Immature natural killer cell (primary cell): ENCODE measurements at regions not wholly inside any gene's neighbourhood (a gene's known extent, or its start where the extent isn't known, plus 50 kb on each side); places are given as distances from the start of the nearest gene placed in this dataset.

Experiments used
- DNase-seq, 3 donors: peaks; one replicate each; pipeline ENCODE4 v3.0.0; 2022; ENCODE audit warnings: mixed read lengths in 1 of 3
- H3K27ac Mint-ChIP-seq, 6 donors: one replicate each; pipeline ENCODE4 v1.8.0; 2020; ENCODE audit warnings: mixed read lengths in 6 of 6, mild to moderate bottlenecking in 5 of 6, inconsistent platforms in 4 of 6, moderate library complexity in 3 of 6
- H3K27me3 Mint-ChIP-seq, 3 donors: one replicate each; pipeline ENCODE4 v1.8.0; 2020 to 2021; ENCODE audit warnings: low read depth in 3 of 3, mild to moderate bottlenecking in 3 of 3, mixed read lengths in 3 of 3, moderate library complexity in 3 of 3, inconsistent platforms in 1 of 3
- H3K36me3 Mint-ChIP-seq, 3 donors: one replicate each; pipeline ENCODE4 v1.8.0; 2020; ENCODE audit warnings: mixed read lengths in 3 of 3, inconsistent platforms in 2 of 3, mild to moderate bottlenecking in 2 of 3
- H3K4me1 Mint-ChIP-seq, 2 donors: one replicate each; pipeline ENCODE4 v1.8.0; 2020; ENCODE audit warnings: inconsistent platforms in 2 of 2, mild to moderate bottlenecking in 2 of 2, mixed read lengths in 2 of 2, moderate library complexity in 1 of 2
- H3K4me3 Mint-ChIP-seq, 5 donors: one replicate each; pipeline ENCODE4 v1.8.0; 2020; ENCODE audit warnings: mild to moderate bottlenecking in 5 of 5, mixed read lengths in 5 of 5, inconsistent platforms in 3 of 5, moderate library complexity in 3 of 5
- H3K9me3 Mint-ChIP-seq, 6 donors: one replicate each; pipeline ENCODE4 v1.8.0; 2020; ENCODE audit warnings: mild to moderate bottlenecking in 6 of 6, mixed read lengths in 6 of 6, inconsistent platforms in 4 of 6, moderate library complexity in 3 of 6

DNA sequence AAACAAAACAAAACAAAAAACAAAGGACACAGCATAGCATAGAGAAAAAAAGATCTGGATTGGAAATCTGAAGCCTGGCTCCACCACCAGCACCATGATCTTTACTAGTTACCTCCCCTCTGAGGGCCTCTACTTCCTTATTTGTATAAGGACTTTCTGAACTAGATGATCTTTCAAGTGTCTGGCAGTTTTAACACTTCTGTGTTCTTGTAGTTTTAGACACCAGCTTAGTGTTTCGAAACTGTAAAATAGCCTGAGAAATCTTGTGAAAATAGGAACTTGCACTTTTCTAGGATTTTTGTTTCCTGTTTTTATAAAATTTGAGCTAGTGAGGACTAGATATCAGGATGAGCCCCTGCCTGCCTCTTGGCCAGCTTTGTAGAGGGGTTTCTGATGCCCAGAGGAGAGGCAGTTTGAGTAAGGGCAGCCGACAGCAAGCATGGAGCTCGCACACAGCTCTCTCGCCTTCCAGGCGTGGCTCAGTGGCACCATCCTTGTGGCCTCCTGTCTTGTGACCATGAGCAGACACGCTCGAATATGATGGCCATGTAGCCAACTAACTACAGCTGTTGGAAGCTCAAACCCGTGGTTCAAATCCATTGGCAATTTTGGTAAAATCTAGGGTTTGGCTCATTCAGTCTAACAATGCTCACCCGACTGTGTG, 319.0 kb downstream of the KCNRG start:
- no peak for DNase-seq
- Mint-ChIP-seq H3K27me3 (peaks cover 0 to 2% (median 0%) of the 10 kb centered on the region in 3 donors), H3K4me3 (no peak overlapping the region), H3K36me3 (peaks cover 0 to 8% (median 0%) of the 10 kb centered on the region in 3 donors), H3K9me3 (no peaks in the 10 kb centered on the region), H3K4me1 (no peaks in the 10 kb centered on the region), H3K27ac (no peak overlapping the region)

- DNase-seq = no peak
- H3K9me3 Mint-ChIP-seq = no peaks in the 10 kb centered on the region
- no peak overlapping the region for H3K27ac Mint-ChIP-seq
- H3K4me3 Mint-ChIP-seq = no peak overlapping the region
- H3K27me3 Mint-ChIP-seq = peaks cover 0 to 2% (median 0%) of the 10 kb centered on the region in 3 donors
- H3K36me3 Mint-ChIP-seq = peaks cover 0 to 8% (median 0%) of the 10 kb centered on the region in 3 donors
- H3K4me1 Mint-ChIP-seq = no peaks in the 10 kb centered on the region
These were observed 319.7 kb downstream of the KCNRG start for GRCh38 chr13:50334944-50335343.

GRCh38 chr13:50339271-50339670, 324.0 kb downstream of the KCNRG start:
- no peak for DNase-seq
- Mint-ChIP-seq H3K9me3 (peaks cover 0 to 6% (median 2%) of the 10 kb centered on the region in 6 donors), H3K36me3 (peaks cover 7 to 23% (median 11%) of the 10 kb centered on the region in 3 donors), H3K27ac (no peak overlapping the region), H3K4me3 (no peak overlapping the region), H3K4me1 (no peaks in the 10 kb centered on the region), H3K27me3 (peaks cover 0 to 2% (median 0%) of the 10 kb centered on the region in 3 donors)

DNA sequence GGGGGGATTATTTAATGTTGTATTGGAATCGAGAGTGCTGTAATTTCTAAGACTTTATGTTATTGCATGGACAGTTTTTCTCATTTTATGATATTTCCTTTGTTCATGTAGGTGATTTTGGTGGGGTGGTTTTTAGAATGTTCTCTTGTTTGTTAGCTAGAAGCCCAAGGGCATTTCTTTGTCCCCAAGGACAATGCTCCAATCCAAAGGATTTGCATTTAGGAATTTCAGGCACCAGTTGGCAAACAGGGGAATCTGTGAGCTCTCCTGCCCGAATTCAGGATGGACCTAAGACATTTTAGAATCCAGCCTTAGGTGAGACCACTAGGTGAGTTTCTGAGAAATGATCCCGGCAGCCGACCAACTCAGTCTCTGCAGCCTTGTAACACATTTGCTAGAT, 324.9 kb downstream of the KCNRG start:
- peaks cover 7 to 23% (median 11%) of the 10 kb centered on the region in 3 donors for H3K36me3 Mint-ChIP-seq
- H3K4me3 Mint-ChIP-seq = no peak overlapping the region
- no peak for DNase-seq
- peaks cover 6 to 7% of the 10 kb centered on the region in 2 donors for H3K4me1 Mint-ChIP-seq
- H3K9me3 Mint-ChIP-seq = peaks cover 0 to 6% (median 2%) of the 10 kb centered on the region in 6 donors
- peaks cover 0 to 2% (median 0%) of the 10 kb centered on the region in 3 donors for H3K27me3 Mint-ChIP-seq
- no peak overlapping the region for H3K27ac Mint-ChIP-seq

GRCh38 chr13:50340551-50341287, 325.5 kb downstream of the KCNRG start:
- H3K27me3 Mint-ChIP-seq = peaks cover 0 to 2% (median 0%) of the 10 kb centered on the region in 3 donors
- peaks cover 7 to 23% (median 11%) of the 10 kb centered on the region in 3 donors for H3K36me3 Mint-ChIP-seq
- DNase-seq = no peak
- no peak overlapping the region for H3K4me3 Mint-ChIP-seq
- peaks cover 0 to 6% (median 2%) of the 10 kb centered on the region in 6 donors for H3K9me3 Mint-ChIP-seq
- H3K4me1 Mint-ChIP-seq = peaks cover 6 to 7% of the 10 kb centered on the region in 2 donors
- no peak overlapping the region for H3K27ac Mint-ChIP-seq

DNA sequence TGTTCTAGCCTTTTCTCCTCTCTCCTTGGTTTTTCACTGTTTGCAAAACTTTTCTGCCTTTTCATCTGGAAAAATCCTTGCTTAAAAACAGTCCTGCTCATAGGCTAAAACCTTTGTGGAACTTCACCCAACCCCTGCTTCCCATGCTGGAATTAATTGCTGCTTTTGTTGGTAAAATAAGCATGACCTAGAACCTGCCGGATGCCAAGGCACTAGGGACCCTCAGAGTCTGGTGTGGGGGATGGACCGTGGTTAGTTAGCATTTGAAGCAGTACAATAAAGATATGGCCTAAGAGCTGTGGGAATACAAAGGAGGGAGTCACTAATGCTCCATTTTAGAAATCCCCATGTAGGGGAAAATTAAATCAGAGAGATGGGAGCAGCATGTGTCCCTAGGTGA, 326.3 kb downstream of the KCNRG start:
- H3K4me3 Mint-ChIP-seq = no peak overlapping the region
- H3K36me3 Mint-ChIP-seq = peaks cover 7 to 23% (median 11%) of the 10 kb centered on the region in 3 donors
- peaks cover 0 to 2% (median 0%) of the 10 kb centered on the region in 3 donors for H3K27me3 Mint-ChIP-seq
- no peak overlapping the region for H3K27ac Mint-ChIP-seq
- H3K4me1 Mint-ChIP-seq = peaks cover 6 to 7% of the 10 kb centered on the region in 2 donors
- peaks cover 0 to 6% (median 2%) of the 10 kb centered on the region in 6 donors for H3K9me3 Mint-ChIP-seq
- DNase-seq = no peak

GRCh38 chr13:50344717-50345116, 329.5 kb downstream of the KCNRG start:
- H3K27ac Mint-ChIP-seq = no peak overlapping the region
- no peak for DNase-seq
- peak overlapping the region in 1 of 5 donors; percentile 12 for H3K4me3 Mint-ChIP-seq

GRCh38 chr13:50345804-50346203, 330.6 kb downstream of the KCNRG start:
- Mint-ChIP-seq H3K27ac (no peak overlapping the region), H3K4me1 (peaks cover 6 to 7% of the 10 kb centered on the region in 2 donors), H3K36me3 (peaks cover 7 to 26% (median 17%) of the 10 kb centered on the region in 3 donors), H3K9me3 (peaks cover 0 to 6% (median 2%) of the 10 kb centered on the region in 6 donors), H3K4me3 (no peak overlapping the region), H3K27me3 (peaks cover 3 to 16% (median 3%) of the 10 kb centered on the region in 3 donors)
- DNase-seq = no peak

More at GRCh38 chr13:50344717-50345116, 329.5 kb downstream of the KCNRG start:
- Mint-ChIP-seq H3K4me1 (peaks cover 6 to 7% of the 10 kb centered on the region in 2 donors), H3K27me3 (peaks cover 3 to 16% (median 3%) of the 10 kb centered on the region in 3 donors), H3K9me3 (peaks cover 0 to 6% (median 2%) of the 10 kb centered on the region in 6 donors), H3K36me3 (peaks cover 7 to 26% (median 17%) of the 10 kb centered on the region in 3 donors)

- Mint-ChIP-seq H3K27me3 (peaks cover 1 to 16% (median 3%) of the 10 kb centered on the region in 3 donors), H3K27ac (no peak overlapping the region), H3K9me3 (no peaks in the 10 kb centered on the region), H3K4me3 (no peak overlapping the region), H3K4me1 (peaks cover 6 to 7% of the 10 kb centered on the region in 2 donors), H3K36me3 (peaks cover 0 to 6% (median 6%) of the 10 kb centered on the region in 3 donors)
- no peak for DNase-seq
These were observed 333.1 kb downstream of the KCNRG start for GRCh38 chr13:50348371-50348770.

DNA sequence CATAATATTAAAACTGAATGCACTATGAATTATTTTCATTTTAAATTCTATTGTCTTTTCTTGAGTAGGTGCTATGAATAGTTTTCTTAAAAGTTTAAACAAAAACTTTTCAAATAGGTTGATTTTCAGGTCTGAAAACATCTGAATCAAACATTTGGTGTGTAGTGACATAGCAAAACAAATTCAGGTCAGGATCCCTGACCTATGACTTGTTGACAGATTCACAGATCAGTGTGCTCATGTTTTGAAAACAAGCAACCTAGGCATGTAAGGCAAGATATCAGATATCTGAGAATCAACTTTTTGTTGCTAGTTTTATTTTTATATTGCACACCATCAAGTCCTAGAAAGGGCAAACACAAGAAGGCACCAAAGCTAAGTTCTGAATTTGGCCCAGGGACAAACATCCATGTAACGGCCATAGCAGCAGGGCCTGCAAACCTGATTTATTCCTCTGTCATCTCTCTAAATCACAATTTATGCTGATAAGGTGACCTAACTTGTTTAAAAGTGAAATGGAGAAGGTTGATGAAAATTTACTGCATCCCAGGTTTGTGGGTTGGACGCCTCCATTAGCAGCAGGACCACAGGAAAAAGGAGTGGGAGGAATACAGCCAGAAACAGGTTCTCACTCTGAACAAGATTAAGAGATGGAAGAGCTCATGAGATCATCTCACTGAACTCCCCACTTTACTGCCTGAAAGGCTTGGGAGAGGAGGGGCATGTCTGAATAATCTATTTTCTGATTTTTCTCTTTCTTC, 337.7 kb downstream of the KCNRG start:
- DNase-seq = no peak
- peak overlapping the region in 1 of 6 donors; percentile 45 for H3K27ac Mint-ChIP-seq
- no peaks in the 10 kb centered on the region for H3K9me3 Mint-ChIP-seq
- H3K27me3 Mint-ChIP-seq = peaks cover 1 to 7% (median 2%) of the 10 kb centered on the region in 3 donors
- H3K36me3 Mint-ChIP-seq = no peaks in the 10 kb centered on the region
- H3K4me3 Mint-ChIP-seq = no peak overlapping the region
- peaks cover 7 to 18% of the 10 kb centered on the region in 2 donors for H3K4me1 Mint-ChIP-seq

DNA sequence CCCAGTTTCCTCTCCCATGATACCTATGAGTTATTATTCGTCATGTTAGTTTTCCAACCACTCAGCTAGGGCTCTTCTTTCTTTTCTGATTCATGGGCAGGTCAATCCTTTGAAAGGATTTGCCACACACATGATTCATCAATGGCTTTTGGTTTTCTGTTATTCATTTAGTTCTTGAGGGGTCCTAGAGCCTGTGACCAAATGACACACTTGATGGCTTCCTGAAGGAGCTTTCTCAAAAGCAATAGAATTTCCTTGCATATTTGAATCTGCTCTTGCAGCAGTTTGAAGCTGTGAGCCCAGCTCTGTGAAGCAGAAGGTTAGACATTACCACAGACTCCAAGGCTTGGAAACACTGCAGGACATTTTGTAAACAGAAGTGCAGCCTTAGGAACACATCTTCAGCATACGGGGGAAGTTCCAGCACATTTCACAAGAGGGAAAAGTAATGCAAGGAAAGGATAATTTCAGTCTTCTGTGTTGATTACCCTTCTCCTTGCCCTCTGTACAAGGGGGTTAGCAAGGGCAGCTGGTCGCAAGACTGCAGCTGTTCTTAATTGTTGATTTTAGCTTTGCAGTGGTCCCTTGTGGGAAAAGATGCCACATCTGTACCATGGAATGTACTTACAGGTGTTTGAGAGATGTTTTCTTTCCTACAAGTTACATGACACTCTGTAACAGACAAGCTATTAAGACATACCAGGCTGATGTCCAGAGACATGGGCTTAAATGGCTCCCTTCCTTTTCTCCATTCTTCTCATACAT, 338.6 kb downstream of the KCNRG start:
- DNase-seq = no peak
- Mint-ChIP-seq H3K36me3 (no peaks in the 10 kb centered on the region), H3K27me3 (peaks cover under 1 to 3% (median 1%) of the 10 kb centered on the region in 3 donors), H3K27ac (no peak overlapping the region), H3K4me3 (no peak overlapping the region), H3K4me1 (peaks cover 7 to 24% of the 10 kb centered on the region in 2 donors), H3K9me3 (no peaks in the 10 kb centered on the region)

GRCh38 chr13:50355797-50356196, 340.6 kb downstream of the KCNRG start:
- H3K27me3 Mint-ChIP-seq = peaks cover 0 to 4% (median 1%) of the 10 kb centered on the region in 3 donors
- no peak for DNase-seq
- no peaks in the 10 kb centered on the region for H3K9me3 Mint-ChIP-seq
- no peaks in the 10 kb centered on the region for H3K36me3 Mint-ChIP-seq
- no peak overlapping the region for H3K27ac Mint-ChIP-seq
- H3K4me1 Mint-ChIP-seq = peaks cover 7 to 26% of the 10 kb centered on the region in 2 donors
- peak overlapping the region in 1 of 5 donors; percentile 6 for H3K4me3 Mint-ChIP-seq

DNA sequence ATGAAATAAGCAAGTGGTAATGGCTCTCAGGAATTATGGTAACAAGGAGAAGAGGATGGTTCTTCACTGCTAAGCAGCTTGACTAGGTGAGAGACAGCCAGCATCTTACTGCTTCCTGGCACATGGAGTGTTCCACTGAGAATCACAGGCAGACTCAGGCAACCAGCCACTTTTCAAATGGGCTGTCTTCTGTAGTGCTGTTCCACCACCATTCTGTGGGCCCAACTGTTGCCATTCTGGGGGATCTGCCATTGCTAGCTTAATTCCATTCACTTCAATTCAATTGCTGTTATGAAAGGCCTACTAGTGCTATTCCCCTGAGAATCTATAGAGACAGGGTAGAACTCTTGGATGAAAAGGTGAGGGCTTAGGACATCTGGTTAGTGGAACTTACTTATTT, 341.9 kb downstream of the KCNRG start:
- no peak overlapping the region for H3K27ac Mint-ChIP-seq
- H3K36me3 Mint-ChIP-seq = no peaks in the 10 kb centered on the region
- H3K9me3 Mint-ChIP-seq = no peaks in the 10 kb centered on the region
- peaks cover 15 to 38% of the 10 kb centered on the region in 2 donors for H3K4me1 Mint-ChIP-seq
- peaks cover 0 to 4% (median 1%) of the 10 kb centered on the region in 3 donors for H3K27me3 Mint-ChIP-seq
- no peak for DNase-seq
- no peak overlapping the region for H3K4me3 Mint-ChIP-seq
